ENCODE measurements at regions not wholly inside any gene's neighbourhood (a gene's known extent, or its start where the extent isn't known, plus 50 kb on each side); places are given as distances from the start of the nearest gene placed in this dataset.

DNA sequence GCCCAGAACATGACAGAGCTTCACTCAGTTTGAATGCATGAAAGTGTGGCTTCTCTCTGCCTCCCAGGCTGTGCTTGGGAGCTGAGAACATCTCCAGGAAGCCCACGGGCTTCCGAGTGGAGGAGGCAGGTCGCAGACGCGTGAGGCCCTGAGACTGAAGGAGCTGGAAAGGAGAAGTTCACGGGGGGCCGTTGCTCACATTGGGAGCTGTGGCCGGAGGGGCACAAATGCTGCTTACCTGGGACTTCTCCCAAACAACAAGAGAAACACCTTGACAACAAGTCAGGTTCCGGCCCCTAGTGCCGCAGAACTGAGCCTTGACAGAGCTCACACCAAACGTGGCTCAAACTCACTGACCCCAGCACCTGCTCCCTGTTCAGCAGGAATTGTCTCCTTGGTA is 207.0 kb downstream of the BRD1 start:
- 86% methylated on average over 11 of the region's 11 CpGs for WGBS (ENCODE audit: insufficient coverage)
- TF ChIP-seq, protein P1, sequence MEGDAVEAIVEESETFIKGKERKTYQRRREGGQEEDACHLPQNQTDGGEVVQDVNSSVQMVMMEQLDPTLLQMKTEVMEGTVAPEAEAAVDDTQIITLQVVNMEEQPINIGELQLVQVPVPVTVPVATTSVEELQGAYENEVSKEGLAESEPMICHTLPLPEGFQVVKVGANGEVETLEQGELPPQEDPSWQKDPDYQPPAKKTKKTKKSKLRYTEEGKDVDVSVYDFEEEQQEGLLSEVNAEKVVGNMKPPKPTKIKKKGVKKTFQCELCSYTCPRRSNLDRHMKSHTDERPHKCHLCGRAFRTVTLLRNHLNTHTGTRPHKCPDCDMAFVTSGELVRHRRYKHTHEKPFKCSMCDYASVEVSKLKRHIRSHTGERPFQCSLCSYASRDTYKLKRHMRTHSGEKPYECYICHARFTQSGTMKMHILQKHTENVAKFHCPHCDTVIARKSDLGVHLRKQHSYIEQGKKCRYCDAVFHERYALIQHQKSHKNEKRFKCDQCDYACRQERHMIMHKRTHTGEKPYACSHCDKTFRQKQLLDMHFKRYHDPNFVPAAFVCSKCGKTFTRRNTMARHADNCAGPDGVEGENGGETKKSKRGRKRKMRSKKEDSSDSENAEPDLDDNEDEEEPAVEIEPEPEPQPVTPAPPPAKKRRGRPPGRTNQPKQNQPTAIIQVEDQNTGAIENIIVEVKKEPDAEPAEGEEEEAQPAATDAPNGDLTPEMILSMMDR (IDR thresholded peaks at IDR 0.05): no peak
- Mint-ChIP-seq H3K4me1 (peaks cover 0 to 23% of the 10 kb centered on the region in 2 donors), H3K36me3 (no peaks in the 10 kb centered on the region), H3K27ac (no peak overlapping the region), H3K27me3 (ENCODE audit: low read depth in 2 of 2) (no peaks in the 10 kb centered on the region), H3K9me3 (no peaks in the 10 kb centered on the region), H3K4me3 (no peak overlapping the region)
- Histone ChIP-seq H3K36me3 (ENCODE audit: control insufficient read depth, insufficient read depth, low read length) (peaks cover 4% of the 10 kb centered on the region), H3K4me1 (ENCODE audit: control insufficient read depth, insufficient read depth, low read length) (no peaks in the 10 kb centered on the region), H3K9me3 (ENCODE audit: control insufficient read depth, insufficient read depth, low read length) (no peaks in the 10 kb centered on the region), H3K27ac (ENCODE audit: low read length) (no peak overlapping the region), H3K27me3 (ENCODE audit: control insufficient read depth, insufficient read depth, low read length) (no peaks in the 10 kb centered on the region), H3K4me3 (ENCODE audit: low read length) (no peak overlapping the region)
- ATAC-seq (no peak), DNase-seq (no peak)
- intact Hi-C loops (cut with micrococcal nuclease): no loop called here

DNA sequence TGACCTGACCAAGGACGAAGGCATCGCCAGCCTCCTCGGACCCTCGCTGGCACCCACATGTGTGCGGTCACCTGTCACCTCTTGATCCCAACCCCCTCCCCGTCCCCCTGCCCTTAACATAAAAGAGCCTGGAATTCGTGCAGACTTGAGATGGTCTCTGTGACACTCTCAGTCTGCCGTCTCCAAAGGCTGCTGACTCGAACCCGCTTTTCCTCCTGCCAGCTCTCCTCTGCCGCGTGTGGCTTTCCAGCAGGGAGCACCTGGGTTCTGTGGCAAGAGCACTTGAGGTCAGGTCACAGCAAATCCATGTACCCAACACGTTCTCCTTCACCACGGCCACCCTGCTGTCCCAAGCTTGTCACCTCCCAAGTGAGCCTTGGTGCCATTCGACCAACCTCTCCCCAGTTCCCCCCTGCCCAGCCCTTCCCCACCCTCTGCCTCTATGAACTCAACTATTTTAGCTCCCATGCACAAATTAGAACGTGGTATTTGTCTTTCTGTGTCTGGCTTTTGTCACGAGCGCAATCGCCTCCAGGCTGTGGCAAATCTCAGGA is 207.6 kb downstream of the BRD1 start:
- no peak overlapping the region for H3K27ac Mint-ChIP-seq
- DNase-seq (no peak), ATAC-seq (no peak)
- no peak overlapping the region for H3K4me3 Mint-ChIP-seq
- Histone ChIP-seq H3K4me3 (ENCODE audit: low read length) (no peak overlapping the region), H3K36me3 (ENCODE audit: control insufficient read depth, insufficient read depth, low read length) (peaks cover 4% of the 10 kb centered on the region), H3K4me1 (ENCODE audit: control insufficient read depth, insufficient read depth, low read length) (no peaks in the 10 kb centered on the region), H3K27me3 (ENCODE audit: control insufficient read depth, insufficient read depth, low read length) (no peaks in the 10 kb centered on the region), H3K9me3 (ENCODE audit: control insufficient read depth, insufficient read depth, low read length) (no peaks in the 10 kb centered on the region), H3K27ac (ENCODE audit: low read length) (no peak overlapping the region)
- intact Hi-C loops (cut with micrococcal nuclease): no loop called here
- no peaks in the 10 kb centered on the region for H3K36me3 Mint-ChIP-seq
- no peaks in the 10 kb centered on the region for H3K9me3 Mint-ChIP-seq
- no peaks in the 10 kb centered on the region for H3K27me3 Mint-ChIP-seq (ENCODE audit: low read depth in 2 of 2)
- peaks cover 0 to 17% of the 10 kb centered on the region in 2 donors for H3K4me1 Mint-ChIP-seq
- WGBS (ENCODE audit: insufficient coverage): 89% methylated on average over 19 of the region's 19 CpGs
- TF ChIP-seq, protein P1 (IDR thresholded peaks at IDR 0.05): no peak

DNA sequence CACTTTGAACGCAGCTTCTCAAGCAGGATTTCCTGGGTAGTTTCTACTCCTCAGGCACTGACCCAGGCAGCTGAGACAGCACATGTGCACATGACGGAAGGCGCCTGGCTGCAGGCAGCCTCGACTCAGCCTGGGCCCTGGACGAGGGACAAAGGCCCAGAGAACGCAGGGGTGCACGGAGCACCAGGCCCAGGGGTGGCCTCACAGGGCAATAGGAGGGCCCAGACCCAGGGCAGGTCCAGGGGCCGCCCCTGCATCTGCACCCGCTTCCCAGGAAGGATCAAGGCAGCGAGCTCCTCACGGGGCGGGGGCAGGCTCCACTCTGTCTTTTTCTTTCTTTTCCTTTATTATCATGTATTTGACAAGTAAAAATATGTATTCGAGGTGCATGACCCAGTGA is 208.4 kb downstream of the BRD1 start:
- WGBS (ENCODE audit: insufficient coverage): 92% methylated on average over 10 of the region's 13 CpGs
- intact Hi-C loops (cut with micrococcal nuclease): no loop called here
- H3K27ac Mint-ChIP-seq: no peak overlapping the region
- peaks cover 0 to 13% of the 10 kb centered on the region in 2 donors for H3K4me1 Mint-ChIP-seq
- H3K36me3 ChIP-seq (ENCODE audit: control insufficient read depth, insufficient read depth, low read length): peaks cover 4% of the 10 kb centered on the region
- no peak for DNase-seq
- H3K27ac ChIP-seq (ENCODE audit: low read length): no peak overlapping the region
- H3K4me3 Mint-ChIP-seq: no peak overlapping the region
- TF ChIP-seq, protein P1 (IDR thresholded peaks at IDR 0.05): no peak
- H3K9me3 ChIP-seq (ENCODE audit: control insufficient read depth, insufficient read depth, low read length): no peaks in the 10 kb centered on the region
- H3K27me3 ChIP-seq (ENCODE audit: control insufficient read depth, insufficient read depth, low read length): no peaks in the 10 kb centered on the region
- H3K4me3 ChIP-seq (ENCODE audit: low read length): no peak overlapping the region
- no peaks in the 10 kb centered on the region for H3K4me1 ChIP-seq (ENCODE audit: control insufficient read depth, insufficient read depth, low read length)
- no peaks in the 10 kb centered on the region for H3K27me3 Mint-ChIP-seq (ENCODE audit: low read depth in 2 of 2)
- no peak for ATAC-seq
- H3K36me3 Mint-ChIP-seq: no peaks in the 10 kb centered on the region
- H3K9me3 Mint-ChIP-seq: no peaks in the 10 kb centered on the region

DNA sequence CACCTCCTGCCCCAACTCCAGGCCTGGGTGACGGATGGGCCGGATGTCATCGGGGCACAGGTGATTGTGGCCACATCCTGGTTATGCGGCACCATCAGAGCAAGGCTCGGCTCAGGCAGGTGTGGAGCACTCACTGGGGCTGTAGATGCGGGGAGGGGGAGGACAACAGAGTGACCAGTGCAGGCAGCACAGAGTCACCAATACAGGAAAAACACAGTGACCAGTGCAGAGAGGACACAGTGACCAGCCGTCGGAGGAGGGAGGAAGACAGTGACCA is 209.1 kb downstream of the BRD1 start:
- Mint-ChIP-seq H3K9me3 (no peaks in the 10 kb centered on the region), H3K4me1 (peaks cover 0 to 13% of the 10 kb centered on the region in 2 donors), H3K27ac (no peak overlapping the region), H3K27me3 (ENCODE audit: low read depth in 2 of 2) (no peaks in the 10 kb centered on the region), H3K4me3 (no peak overlapping the region), H3K36me3 (no peaks in the 10 kb centered on the region)
- intact Hi-C loops (cut with micrococcal nuclease): no loop called here
- TF ChIP-seq, protein P1 (IDR thresholded peaks at IDR 0.05): no peak
- Histone ChIP-seq H3K9me3 (ENCODE audit: control insufficient read depth, insufficient read depth, low read length) (no peaks in the 10 kb centered on the region), H3K36me3 (ENCODE audit: control insufficient read depth, insufficient read depth, low read length) (peaks cover 4% of the 10 kb centered on the region), H3K4me1 (ENCODE audit: control insufficient read depth, insufficient read depth, low read length) (no peaks in the 10 kb centered on the region), H3K27me3 (ENCODE audit: control insufficient read depth, insufficient read depth, low read length) (no peaks in the 10 kb centered on the region), H3K27ac (ENCODE audit: low read length) (no peak overlapping the region), H3K4me3 (ENCODE audit: low read length) (no peak overlapping the region)
- 81% methylated on average over 8 of the region's 8 CpGs for WGBS (ENCODE audit: insufficient coverage)
- DNase-seq: no peak
- no peak for ATAC-seq
